HTR-8/SVneo (cell line): ENCODE measurements at regions not wholly inside any gene's neighbourhood (a gene's known extent, or its start where the extent isn't known, plus 50 kb on each side); places are given as distances from the start of the nearest gene placed in this dataset.

ENCODE experiments used
- DNase-seq: peaks from one replicate; pipeline ENCODE4 v3.0.0; 2011; ENCODE audit warnings: low spot score, mixed read lengths; ENCODE audit not compliant: insufficient read length
- FAIRE-seq: peaks from 2 replicates; lab custom pipeline; 2011; peaks lifted over from hg19 to GRCh38; lab: Jason Lieb, UNC

DNA sequence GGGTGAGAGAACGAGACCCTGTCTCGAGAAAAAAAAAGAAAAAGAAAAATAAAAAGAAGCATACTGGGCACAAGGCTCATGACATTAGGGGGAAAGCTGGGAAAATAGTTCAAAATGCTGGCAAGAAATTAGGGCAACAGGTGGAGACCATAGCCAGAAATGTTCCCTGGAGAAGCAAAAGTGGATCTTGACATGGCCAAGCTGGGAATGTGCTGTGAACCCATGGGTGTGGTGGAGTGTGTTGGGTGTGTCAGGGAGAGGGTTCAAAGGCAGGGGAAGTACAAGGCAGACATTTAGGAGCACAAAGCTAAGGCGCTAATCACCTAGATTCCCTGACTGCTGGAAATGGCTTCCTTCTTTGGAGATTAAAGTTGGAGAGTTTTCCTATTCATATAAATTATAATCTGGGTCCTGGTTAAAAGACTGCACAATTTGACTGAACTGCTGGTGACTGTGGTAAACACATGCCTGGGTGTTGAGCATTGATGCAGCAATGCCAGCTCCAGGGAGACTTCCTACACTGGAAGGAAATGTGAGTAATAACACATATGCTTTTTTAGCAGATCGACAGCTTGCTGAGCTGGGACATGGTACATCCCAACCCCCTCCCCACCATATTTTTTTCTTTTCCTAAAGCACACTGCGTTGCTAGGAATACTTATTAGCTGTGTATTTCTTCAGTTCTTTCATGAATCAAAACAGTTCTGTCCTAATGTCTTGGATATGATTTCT, 70.1 kb upstream of the ARHGAP21 start:
- DNase-seq (no peak), FAIRE-seq (peak; percentile 46)

DNA sequence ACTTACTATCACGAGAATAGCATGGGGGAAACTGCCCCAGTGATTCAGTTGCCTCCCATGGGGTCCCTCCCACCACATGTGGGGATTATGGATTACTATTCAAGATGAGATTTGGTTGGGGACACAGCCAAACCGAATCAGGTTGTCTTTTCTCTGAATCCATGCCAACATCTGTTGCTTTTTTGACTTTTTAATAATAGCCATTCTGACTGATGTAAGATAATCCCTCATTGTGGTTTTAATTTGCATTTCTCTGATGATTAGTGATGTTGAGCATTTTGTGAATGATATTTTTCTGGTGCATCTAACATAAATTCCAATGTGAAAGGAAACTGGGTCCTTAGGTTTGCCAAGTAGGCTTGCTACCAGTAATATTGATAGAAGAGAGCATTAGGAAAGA, 69.0 kb upstream of the ARHGAP21 start:
- DNase-seq (no peak), FAIRE-seq (no peak)

DNA sequence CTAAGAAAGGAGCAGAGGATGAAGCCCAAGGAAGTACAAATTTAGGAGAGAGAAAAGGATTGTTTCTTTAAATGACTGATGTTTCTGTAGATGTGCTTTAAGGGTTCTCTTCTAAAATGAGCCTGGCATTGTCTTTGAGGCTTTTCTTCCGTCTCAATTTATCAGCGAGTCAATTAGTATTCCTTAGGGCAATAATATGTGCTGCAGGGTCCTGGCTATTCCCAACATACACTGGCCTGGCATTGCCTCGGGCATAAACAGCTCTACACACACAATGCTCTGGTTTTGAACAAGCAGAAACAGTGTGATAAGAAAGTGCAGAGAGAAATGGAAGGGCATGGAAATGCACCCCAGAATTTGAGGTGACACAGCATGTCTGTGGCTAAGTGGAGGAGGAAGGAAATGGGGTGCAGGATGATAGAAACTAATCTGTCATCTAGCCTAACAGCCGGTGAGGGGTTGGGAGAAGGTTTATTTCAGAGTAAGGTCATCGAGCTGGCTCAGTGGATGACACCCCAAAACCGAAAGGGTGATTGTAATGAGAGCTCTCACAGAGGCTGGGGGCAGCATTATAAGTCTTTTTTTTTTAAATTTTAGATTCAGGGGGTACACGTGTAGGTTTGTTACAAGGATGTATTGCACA, 67.5 kb upstream of the ARHGAP21 start:
- DNase-seq, result no peak
- peak; percentile 58 for FAIRE-seq

DNA sequence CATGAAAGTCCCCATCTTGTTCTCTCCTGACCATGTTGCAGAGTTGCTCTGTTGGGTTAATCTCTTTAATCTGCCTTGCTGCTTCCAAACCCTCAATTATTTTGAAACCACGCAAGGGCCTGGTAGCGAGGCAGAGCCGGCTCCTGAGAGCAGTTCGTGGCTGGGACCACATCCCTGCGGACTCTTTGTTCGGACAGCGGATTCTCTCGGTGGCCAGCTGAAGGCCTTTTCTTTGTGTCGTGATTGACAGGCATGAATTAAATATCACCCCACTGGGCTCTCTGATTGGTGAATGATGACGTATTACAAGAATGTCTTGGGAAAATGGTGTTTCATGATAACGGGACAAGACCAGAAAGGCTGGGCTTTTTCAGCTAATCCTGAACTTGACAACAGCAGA, 66.9 kb upstream of the ARHGAP21 start:
- no peak for FAIRE-seq
- DNase-seq, result no peak

DNA sequence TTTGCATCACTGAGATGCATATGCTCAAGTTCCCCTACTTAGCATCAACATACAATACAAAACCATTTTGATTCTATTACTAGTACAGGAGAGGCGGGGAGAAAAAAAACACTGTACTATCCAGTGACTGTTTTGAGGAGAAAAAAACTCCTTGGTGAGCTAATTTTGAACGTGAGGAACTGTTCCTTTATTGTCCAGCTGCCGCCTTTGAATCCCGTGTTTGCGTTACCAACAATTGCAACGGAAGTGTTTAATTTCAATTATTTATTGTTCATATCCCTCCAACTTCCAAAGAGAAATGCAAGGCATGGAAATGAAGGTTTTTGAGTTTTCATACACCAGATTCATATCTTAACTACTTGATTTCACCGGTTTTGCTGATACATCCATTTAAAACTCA, 66.4 kb upstream of the ARHGAP21 start:
- DNase-seq (no peak), FAIRE-seq (no peak)

DNA sequence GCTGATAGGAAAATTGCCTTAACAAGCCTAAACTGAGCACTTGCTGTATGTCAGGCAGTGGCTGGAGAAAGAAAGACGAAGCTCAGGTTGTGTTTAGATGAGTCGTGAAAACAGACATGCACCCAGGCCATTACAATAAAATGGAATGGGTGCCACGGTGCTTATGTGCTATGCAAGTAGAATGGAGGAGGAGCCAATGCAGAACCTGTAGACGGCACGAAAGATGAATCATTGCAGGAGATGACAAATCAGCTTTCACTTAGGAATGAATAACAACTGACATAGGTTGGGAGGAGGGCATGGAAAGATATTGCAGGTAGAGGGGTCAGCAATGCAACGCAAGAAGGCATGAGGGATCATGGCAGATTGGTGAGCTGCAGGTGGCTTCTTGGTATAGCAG, 61.2 kb upstream of the ARHGAP21 start:
- DNase-seq, result no peak
- no peak for FAIRE-seq

DNA sequence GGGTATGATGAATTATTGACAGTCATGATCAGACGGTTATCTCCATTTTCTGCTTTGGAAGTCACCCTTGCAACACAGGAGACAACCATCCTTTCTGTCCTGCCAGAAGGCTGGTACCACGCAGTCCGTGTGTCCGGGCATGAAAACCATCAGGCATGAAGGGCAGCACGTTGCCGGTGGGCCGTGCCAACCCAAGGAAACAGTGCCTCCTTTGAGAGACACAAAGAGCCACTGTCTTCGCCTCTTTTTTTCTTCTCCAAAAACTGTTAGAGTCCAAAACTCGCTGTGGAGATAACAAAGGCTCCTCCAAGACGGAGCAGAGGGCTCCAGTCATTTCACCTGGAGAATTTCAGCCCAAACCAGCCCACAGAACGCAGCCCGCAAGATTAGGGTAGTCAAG, 60.4 kb upstream of the ARHGAP21 start:
- DNase-seq (no peak), FAIRE-seq (no peak)

DNA sequence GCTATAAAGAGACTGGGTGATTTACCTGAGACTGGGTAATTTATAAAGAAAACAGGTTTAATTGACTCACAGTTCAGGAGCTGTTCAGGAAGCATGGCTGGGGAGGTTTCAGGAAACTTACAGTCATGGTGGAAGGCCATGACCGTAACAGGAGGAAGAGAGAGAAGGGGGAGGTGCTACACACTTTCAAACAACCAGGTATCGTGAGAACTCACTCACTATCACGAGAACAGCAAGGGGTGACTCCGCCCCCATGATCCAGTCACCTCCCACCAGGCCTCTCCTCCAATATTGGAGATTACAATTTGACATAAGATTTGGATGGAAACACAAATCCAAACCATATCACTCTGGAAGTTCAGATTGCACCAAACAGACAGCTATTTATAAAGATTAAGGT, 59.8 kb upstream of the ARHGAP21 start:
- DNase-seq, result no peak
- no peak for FAIRE-seq

DNA sequence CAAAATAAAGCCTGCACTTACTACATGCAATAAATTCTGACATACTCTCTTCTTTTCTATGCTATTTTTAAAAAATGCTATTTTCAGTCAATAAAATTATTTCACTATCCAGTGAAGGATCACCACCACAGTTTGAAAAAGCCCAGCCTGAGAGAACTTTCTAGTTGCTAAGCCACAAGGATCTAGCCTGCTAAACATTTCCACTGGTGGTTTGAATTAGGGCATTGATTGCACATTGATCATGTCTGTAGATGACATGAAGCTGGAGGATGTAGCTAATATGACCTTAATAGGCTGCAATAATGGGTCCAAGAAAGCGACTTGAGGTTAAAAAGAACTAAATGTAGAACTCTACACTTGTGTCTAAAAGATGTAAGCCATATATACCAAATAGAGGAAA, 56.0 kb upstream of the ARHGAP21 start:
- DNase-seq (no peak), FAIRE-seq (no peak)

DNA sequence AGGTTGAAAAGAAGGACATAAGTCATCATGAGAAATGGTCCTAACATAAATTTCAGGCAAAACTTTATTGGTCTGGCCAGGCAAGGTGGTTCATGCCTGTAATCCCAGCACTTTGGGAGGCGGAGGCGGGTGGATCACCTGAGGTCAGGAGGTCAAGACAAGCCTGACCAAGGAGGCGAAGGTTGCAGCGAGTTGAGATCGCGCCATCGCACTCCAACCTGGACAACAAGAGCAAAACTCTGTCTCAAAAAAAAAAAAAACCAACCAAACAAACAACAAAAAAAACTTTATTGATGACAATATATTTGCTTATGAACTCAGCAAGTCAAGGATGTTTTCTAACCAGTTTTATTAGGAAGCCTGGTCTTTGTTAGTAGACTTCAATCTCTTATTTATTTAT, 54.6 kb upstream of the ARHGAP21 start:
- DNase-seq (no peak), FAIRE-seq (no peak)

DNA sequence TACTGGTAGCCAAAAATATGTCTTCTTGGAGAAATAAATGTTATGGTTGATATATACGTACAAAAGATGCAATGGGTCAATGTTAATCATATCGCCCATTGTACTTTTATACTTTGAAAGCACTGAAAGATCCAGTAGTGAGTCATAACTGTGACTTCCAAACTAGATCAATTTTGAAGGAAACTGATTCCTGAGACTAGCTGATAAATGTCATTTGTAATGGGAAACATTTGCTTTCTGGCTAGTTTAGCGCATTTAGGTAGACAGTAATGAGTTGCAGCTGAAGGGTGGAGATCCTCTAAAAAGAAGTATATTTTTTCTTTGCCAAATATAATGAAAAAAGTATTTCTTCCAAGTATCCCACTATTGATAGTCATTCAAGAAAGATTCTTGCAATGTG, 53.5 kb upstream of the ARHGAP21 start:
- DNase-seq, result no peak
- FAIRE-seq, result no peak

DNA sequence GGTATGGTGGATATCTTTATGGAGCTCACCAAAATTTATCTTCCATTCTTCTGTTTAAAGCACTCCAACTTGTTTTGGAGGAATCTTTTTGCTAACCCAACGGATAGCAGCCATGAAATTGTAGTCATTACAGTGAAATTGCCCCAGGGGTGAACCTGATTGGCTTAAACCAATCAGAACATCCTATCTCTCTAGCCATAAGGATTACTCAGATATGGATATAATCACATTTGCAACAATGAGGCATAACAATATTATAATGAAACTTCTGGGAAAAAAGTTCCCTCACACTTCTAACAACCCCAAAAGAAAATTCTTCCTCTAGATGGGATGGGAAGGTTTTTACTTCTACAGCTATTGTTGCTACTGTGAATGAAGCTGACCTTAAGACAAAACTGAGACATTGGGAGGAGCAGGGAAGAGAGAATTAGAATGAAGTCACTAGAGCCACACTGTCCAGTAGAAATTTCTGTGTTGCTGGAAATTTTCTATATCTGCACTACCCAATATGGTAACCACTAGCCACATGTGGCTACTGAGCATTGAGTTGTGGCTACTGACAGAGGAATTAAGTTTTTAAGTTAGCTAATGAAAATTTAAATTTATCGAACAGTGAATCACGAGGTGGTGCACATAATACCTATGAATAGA, 50.4 kb upstream of the ARHGAP21 start:
- no peak for FAIRE-seq
- DNase-seq, result no peak
